Hepatocyte (in vitro differentiated cells): ENCODE measurements at regions not wholly inside any gene's neighbourhood (a gene's known extent, or its start where the extent isn't known, plus 50 kb on each side); places are given as distances from the start of the nearest gene placed in this dataset.

Experiments
- DNase-seq: peaks from one replicate; pipeline ENCODE4 v3.0.0-alpha.2; 2016; ENCODE audit warnings: low spot score
- H2AFZ ChIP-seq: fragments of 200-600 bp; sonication (generic); 2 replicates; pipeline ENCODE4 v1.6.0; 2016; ENCODE audit warnings: antibody characterized with exemption, mild to moderate bottlenecking
- H3K27ac ChIP-seq: fragments of 200-600 bp; sonication (generic); 2 replicates; pipeline ENCODE4 v1.5.1; 2016; ENCODE audit warnings: mild to moderate bottlenecking
- H3K27me3 ChIP-seq: fragments of 200-600 bp; sonication (generic); 2 replicates; pipeline ENCODE4 v1.6.1; 2016
- H3K36me3 ChIP-seq: fragments of 200-600 bp; sonication (generic); replicated peaks from 2 replicates; pipeline ENCODE4 v1.5.1; 2016; ENCODE audit warnings: low read depth; ENCODE audit not compliant: insufficient read depth
- H3K4me1 ChIP-seq: fragments of 200-600 bp; sonication (generic); 2 replicates; pipeline ENCODE4 v1.5.1; 2016; ENCODE audit warnings: mild to moderate bottlenecking, moderate library complexity; ENCODE audit not compliant: insufficient read depth
- H3K4me2 ChIP-seq: fragments of 200-600 bp; sonication (generic); 2 replicates; pipeline ENCODE4 v1.6.0; 2016
- H3K4me3 ChIP-seq: fragments of 200-600 bp; sonication (generic); 2 replicates; pipeline ENCODE4 v1.5.1; 2016; ENCODE audit warnings: mild to moderate bottlenecking
- H3K79me2 ChIP-seq: fragments of 200-600 bp; sonication (generic); 2 replicates; pipeline ENCODE4 v1.6.0; 2017; ENCODE audit warnings: mild to moderate bottlenecking
- H3K9me2 ChIP-seq: fragments of 200-600 bp; sonication (generic); replicated peaks from 2 replicates; pipeline ENCODE4 v1.6.0; 2017; ENCODE audit warnings: mild to moderate bottlenecking; ENCODE audit not compliant: insufficient read depth
- H3K9me3 ChIP-seq: fragments of 200-600 bp; sonication (generic); 2 replicates; pipeline ENCODE4 v1.5.1; 2016; ENCODE audit warnings: low read depth, mild to moderate bottlenecking
- H4K20me1 ChIP-seq: fragments of 200-600 bp; sonication (generic); 2 replicates; pipeline ENCODE4 v1.6.0; 2016; ENCODE audit warnings: mild to moderate bottlenecking; ENCODE audit not compliant: insufficient read depth, poor library complexity, severe bottlenecking
- EZH2 ChIP-seq: fragments of 200-600 bp; sonication (generic); IDR thresholded peaks from 2 replicates; pipeline ENCODE4 v1.6.1; 2016; ENCODE audit warnings: antibody characterized with exemption, mild to moderate bottlenecking, borderline replicate concordance
- EZH2phosphoT487 ChIP-seq: fragments of 200-600 bp; sonication (generic); IDR thresholded peaks from one replicate; pipeline ENCODE4 v1.6.1; 2018; ENCODE audit warnings: antibody characterized with exemption, mild to moderate bottlenecking, low read depth, moderate library complexity; ENCODE audit not compliant: unreplicated experiment, severe bottlenecking
- WGBS: methylation state at CpG from one replicate; pipeline ENCODE4 v1.1.6; 2016; ENCODE audit warnings: low lambda C conversion rate; ENCODE audit errors: missing lambda C conversion rate; 5-methylcytosine and 5-hydroxymethylcytosine counted together
- TF ChIP-seq, protein P1 (sequence below): fragments of 200-600 bp; sonication (generic); IDR thresholded peaks from 2 replicates; pipeline ENCODE4 v1.5.1; 2016; ENCODE audit warnings: antibody characterized with exemption, mild to moderate bottlenecking; ENCODE audit not compliant: poor library complexity

DNA sequence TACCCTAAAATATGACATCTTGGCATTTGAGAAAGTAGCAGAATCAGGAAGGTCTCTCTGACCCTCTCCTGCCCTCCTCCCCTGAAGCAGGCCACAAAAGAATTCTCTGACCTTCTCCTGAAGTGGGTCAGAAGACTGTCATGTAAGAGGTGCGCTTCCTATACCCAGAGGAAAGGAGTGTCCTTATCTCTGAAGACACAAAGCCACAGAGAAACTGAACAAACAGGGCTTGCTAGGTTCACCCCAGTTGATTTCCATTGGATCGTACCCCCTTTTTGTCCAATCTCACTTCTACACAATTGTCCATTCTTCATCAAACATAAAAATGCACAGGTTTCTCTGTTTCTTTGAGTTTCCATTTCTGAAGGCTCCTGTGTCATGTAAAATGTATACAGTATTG is 272.0 kb upstream of the SOX4 start:
- Histone ChIP-seq H3K27me3 (no peaks in the 10 kb centered on the region), H3K79me2 (no peaks in the 10 kb centered on the region), H3K9me3 (no peaks in the 10 kb centered on the region), H3K4me3 (no peak overlapping the region), H3K27ac (no peak overlapping the region), H4K20me1 (no peaks in the 10 kb centered on the region), H3K4me1 (no peaks in the 10 kb centered on the region), H3K9me2 (no peaks in the 10 kb centered on the region), H2AFZ (no peak overlapping the region), H3K36me3 (no peaks in the 10 kb centered on the region), H3K4me2 (no peak overlapping the region)
- TF ChIP-seq, protein P1, sequence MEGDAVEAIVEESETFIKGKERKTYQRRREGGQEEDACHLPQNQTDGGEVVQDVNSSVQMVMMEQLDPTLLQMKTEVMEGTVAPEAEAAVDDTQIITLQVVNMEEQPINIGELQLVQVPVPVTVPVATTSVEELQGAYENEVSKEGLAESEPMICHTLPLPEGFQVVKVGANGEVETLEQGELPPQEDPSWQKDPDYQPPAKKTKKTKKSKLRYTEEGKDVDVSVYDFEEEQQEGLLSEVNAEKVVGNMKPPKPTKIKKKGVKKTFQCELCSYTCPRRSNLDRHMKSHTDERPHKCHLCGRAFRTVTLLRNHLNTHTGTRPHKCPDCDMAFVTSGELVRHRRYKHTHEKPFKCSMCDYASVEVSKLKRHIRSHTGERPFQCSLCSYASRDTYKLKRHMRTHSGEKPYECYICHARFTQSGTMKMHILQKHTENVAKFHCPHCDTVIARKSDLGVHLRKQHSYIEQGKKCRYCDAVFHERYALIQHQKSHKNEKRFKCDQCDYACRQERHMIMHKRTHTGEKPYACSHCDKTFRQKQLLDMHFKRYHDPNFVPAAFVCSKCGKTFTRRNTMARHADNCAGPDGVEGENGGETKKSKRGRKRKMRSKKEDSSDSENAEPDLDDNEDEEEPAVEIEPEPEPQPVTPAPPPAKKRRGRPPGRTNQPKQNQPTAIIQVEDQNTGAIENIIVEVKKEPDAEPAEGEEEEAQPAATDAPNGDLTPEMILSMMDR: no peak
- TF ChIP-seq EZH2 (no peak), EZH2phosphoT487 (no peak)
- WGBS: 90% methylated on average over 2 of the region's 2 CpGs
- no peak for DNase-seq

DNA sequence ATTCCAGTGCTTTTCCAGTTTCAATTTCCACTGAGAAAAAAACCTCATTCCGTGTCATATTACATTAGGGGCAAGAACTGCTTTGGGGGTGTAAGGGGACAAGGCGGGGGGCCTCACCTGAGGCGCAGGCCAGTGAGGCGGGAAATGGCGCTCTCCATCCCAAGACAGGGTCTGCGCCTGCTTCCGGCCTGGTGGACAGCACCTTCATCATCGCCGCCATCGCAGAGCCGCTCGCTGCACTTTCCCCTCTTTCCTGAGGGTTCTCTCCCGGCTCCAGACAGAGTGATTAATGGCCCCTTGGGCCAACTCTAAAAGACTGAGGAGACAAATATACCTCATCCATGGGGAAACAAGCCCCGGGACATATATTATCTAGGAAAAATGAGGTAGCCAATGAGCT is 270.0 kb upstream of the SOX4 start:
- H3K4me3 ChIP-seq: no peak overlapping the region

DNA sequence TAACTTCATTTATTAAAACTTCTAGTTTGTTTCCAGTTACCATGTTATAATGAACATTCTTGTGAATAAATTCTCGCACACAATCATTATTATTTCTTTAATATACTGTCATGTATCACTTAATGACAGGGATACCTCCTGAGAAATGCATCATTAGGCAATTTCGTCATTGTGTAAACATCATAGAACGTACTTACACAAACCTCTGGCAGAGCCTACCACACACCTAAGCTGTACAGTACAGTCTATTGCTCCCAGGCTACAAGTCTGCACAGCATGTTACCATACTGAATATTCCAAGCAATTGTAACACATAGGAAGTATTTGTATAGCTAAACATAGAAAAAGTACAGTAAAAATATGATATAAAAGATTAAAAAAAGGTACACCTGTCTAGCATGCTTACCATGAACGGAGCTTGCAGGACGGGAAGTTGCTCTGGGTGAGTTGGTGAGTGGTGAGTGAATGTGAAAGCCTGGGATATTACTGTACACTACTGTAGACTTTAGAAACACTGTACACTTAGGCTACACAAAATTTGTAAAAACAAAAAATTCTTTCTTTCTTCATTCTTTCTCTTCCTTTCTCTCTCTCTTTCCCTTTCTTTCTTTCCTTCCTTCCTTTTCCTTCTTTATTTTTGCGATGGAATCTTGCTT is 268.2 kb upstream of the SOX4 start:
- no peak for DNase-seq
- Histone ChIP-seq H3K79me2 (no peaks in the 10 kb centered on the region), H4K20me1 (no peaks in the 10 kb centered on the region), H3K27me3 (no peaks in the 10 kb centered on the region), H3K9me3 (no peaks in the 10 kb centered on the region), H3K36me3 (no peaks in the 10 kb centered on the region), H3K4me3 (no peak overlapping the region), H3K9me2 (no peaks in the 10 kb centered on the region), H3K27ac (no peak overlapping the region), H3K4me2 (no peak overlapping the region), H3K4me1 (no peaks in the 10 kb centered on the region), H2AFZ (no peak overlapping the region)
- TF ChIP-seq EZH2phosphoT487: no peak
- no peak for TF ChIP-seq EZH2
- TF ChIP-seq, protein P1: no peak
- 77% methylated on average over 6 of the region's 6 CpGs for whole genome bisulfite sequencing

More for the DNA sequence above, 270.0 kb upstream of the SOX4 start:
- Histone ChIP-seq H3K79me2 (no peaks in the 10 kb centered on the region), H3K27me3 (no peaks in the 10 kb centered on the region), H3K36me3 (no peaks in the 10 kb centered on the region), H3K4me2 (no peak overlapping the region), H3K9me3 (no peaks in the 10 kb centered on the region), H4K20me1 (no peaks in the 10 kb centered on the region), H3K4me1 (no peaks in the 10 kb centered on the region), H3K9me2 (no peaks in the 10 kb centered on the region), H2AFZ (no peak overlapping the region), H3K27ac (no peak overlapping the region)
- TF ChIP-seq EZH2 (no peak), EZH2phosphoT487 (no peak)
- TF ChIP-seq, protein P1: no peak
- no peak for DNase-seq
- WGBS: 88% methylated on average over 14 of the region's 14 CpGs
